Activated B cell treated with CpG ODN at 0.5 μM for 24 hours (primary cell): ENCODE measurements at regions not wholly inside any gene's neighbourhood (a gene's known extent, or its start where the extent isn't known, plus 50 kb on each side); places are given as distances from the start of the nearest gene placed in this dataset.
A peak's percentile ranks its signal among the peaks of the same experiment; 100 is the strongest.

Experiments
- ATAC-seq: fragments of 200-7000 bp; cut with Tn5 transposase; one replicate; pipeline ENCODE4 v1.10.0; 2021; ENCODE audit warnings: low read depth, mild to moderate bottlenecking, moderate library complexity
- CTCF ChIA-PET: fragments of 350-600 bp; sonication (Branson Sonifier 250); formaldehyde crosslinking; loops from one replicate; lab custom pipeline; 2021; ENCODE audit warnings: antibody characterized with exemption; lab: Charles Lee
- POLR2A ChIA-PET: fragments of 350-600 bp; sonication (Branson Sonifier 250); formaldehyde crosslinking; loops from one replicate; lab custom pipeline; 2021; ENCODE audit warnings: antibody characterized with exemption; lab: Charles Lee
- DNase-seq: peaks from one replicate; pipeline ENCODE4 v3.0.0; 2022
- H3K27ac Mint-ChIP-seq: one replicate; pipeline ENCODE4 v1.8.0; 2020; ENCODE audit warnings: mixed read lengths
- H3K27me3 Mint-ChIP-seq: one replicate; pipeline ENCODE4 v1.8.0; 2021; ENCODE audit warnings: mixed read lengths
- H3K36me3 Mint-ChIP-seq: one replicate; pipeline ENCODE4 v1.8.0; 2021; ENCODE audit warnings: low read depth, mixed read lengths
- H3K4me1 Mint-ChIP-seq: one replicate; pipeline ENCODE4 v1.8.0; 2021; ENCODE audit warnings: mixed read lengths
- H3K4me3 Mint-ChIP-seq: one replicate; pipeline ENCODE4 v1.8.0; 2020; ENCODE audit warnings: mild to moderate bottlenecking, mixed read lengths
- H3K9me3 Mint-ChIP-seq: one replicate; pipeline ENCODE4 v1.8.0; 2020; ENCODE audit warnings: mixed read lengths
- CTCF ChIP-seq: fragments of 200-600 bp; IDR thresholded peaks from one replicate; pipeline ENCODE4 v1.8.0; 2022; ENCODE audit warnings: antibody characterized with exemption, mild to moderate bottlenecking
- intact Hi-C: fragments of 100-400 bp; cut with micrococcal nuclease; formaldehyde crosslinking; loops from one replicate; pipeline ENCODE4 v1.15.1; 2024

- no peak overlapping the region for H3K27ac Mint-ChIP-seq
- no peaks in the 10 kb centered on the region for H3K9me3 Mint-ChIP-seq
- peaks cover 32% of the 10 kb centered on the region for H3K36me3 Mint-ChIP-seq
- H3K4me1 Mint-ChIP-seq = no peaks in the 10 kb centered on the region
- ChIA-PET POLR2A (no interaction called here), CTCF (no interaction called here)
- H3K27me3 Mint-ChIP-seq = no peaks in the 10 kb centered on the region
- H3K4me3 Mint-ChIP-seq = no peak overlapping the region
- TF ChIP-seq CTCF = no peak
- ATAC-seq = no peak
- DNase-seq = no peak
- intact Hi-C loops = no loop called here
Observed at GRCh38 chrX:2640436-2641150, 50.5 kb upstream of the CD99 start.

DNA sequence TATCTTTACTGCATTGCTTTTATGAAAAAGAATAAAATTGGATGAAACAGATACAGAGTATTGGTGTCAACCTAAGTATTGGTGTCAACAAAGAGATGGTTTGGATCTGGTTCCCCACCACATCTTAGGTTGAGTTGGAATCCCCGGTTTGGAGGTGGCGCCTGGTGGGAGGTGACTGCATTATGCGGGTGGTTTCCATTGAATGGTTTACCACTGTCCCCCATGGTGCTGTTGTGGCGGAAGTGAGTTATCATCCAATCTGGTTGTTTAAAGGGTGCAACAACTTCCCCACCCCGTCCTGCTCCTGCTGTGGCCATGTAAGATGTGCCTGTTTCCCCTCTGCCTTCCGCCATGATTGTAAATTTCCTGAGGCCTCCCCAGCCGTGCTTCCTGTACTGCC is 52.8 kb upstream of the CD99 start:
- peaks cover 32% of the 10 kb centered on the region for H3K36me3 Mint-ChIP-seq
- H3K27ac Mint-ChIP-seq = no peak overlapping the region
- TF ChIP-seq CTCF = no peak
- ChIA-PET POLR2A (no interaction called here), CTCF (no interaction called here)
- H3K27me3 Mint-ChIP-seq = no peaks in the 10 kb centered on the region
- no peak overlapping the region for H3K4me3 Mint-ChIP-seq
- DNase-seq = no peak
- H3K9me3 Mint-ChIP-seq = no peaks in the 10 kb centered on the region
- intact Hi-C loops = no loop called here
- peaks cover 2% of the 10 kb centered on the region for H3K4me1 Mint-ChIP-seq
- ATAC-seq = no peak

- Mint-ChIP-seq H3K4me1 (peaks cover 25% of the 10 kb centered on the region), H3K9me3 (peaks cover 22% of the 10 kb centered on the region), H3K4me3 (no peak overlapping the region), H3K27ac (no peak overlapping the region), H3K27me3 (no peaks in the 10 kb centered on the region), H3K36me3 (peaks cover 45% of the 10 kb centered on the region)
- no peak for ATAC-seq
- DNase-seq = no peak
- CTCF ChIA-PET = no interaction called here
- POLR2A ChIA-PET = no interaction called here
- TF ChIP-seq CTCF = no peak
- intact Hi-C loops = no loop called here
Observed at GRCh38 chrX:2635342-2635741, 55.8 kb upstream of the CD99 start.

- H3K9me3 Mint-ChIP-seq = peaks cover 40% of the 10 kb centered on the region
- TF ChIP-seq CTCF = no peak
- H3K36me3 Mint-ChIP-seq = peaks cover 53% of the 10 kb centered on the region
- ChIA-PET CTCF (no interaction called here), POLR2A (no interaction called here)
- no peak overlapping the region for H3K4me3 Mint-ChIP-seq
- H3K27ac Mint-ChIP-seq = peak overlapping the region; percentile 97
- DNase-seq (no peak), ATAC-seq (no peak)
- peaks cover 45% of the 10 kb centered on the region for H3K4me1 Mint-ChIP-seq
- H3K27me3 Mint-ChIP-seq = no peaks in the 10 kb centered on the region
- intact Hi-C loops = no loop called here
Observed at GRCh38 chrX:2632533-2633504, 58.3 kb upstream of the CD99 start.
